ENCODE measurements at regions not wholly inside any gene's neighbourhood (a gene's known extent, or its start where the extent isn't known, plus 50 kb on each side); places are given as distances from the start of the nearest gene placed in this dataset.

DNA sequence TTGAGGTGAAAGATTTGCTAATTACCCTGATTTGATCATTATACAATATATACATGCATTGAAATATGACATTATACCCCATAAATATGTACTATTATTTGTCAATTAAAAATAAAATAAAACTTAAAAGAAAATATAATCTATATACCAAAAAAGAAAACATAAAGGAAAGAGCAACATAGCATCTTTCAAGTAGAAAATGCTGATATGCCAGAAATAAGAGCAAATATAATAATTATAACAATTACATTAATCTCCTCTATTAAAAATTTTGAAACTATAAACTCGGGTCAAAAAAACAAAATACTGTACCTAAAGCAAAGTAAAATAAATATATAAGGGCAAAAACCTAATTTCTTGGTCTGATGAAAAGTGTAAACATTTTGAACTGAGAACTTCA is 209.3 kb upstream of the PDE1C start:
- TF ChIP-seq, protein P1, sequence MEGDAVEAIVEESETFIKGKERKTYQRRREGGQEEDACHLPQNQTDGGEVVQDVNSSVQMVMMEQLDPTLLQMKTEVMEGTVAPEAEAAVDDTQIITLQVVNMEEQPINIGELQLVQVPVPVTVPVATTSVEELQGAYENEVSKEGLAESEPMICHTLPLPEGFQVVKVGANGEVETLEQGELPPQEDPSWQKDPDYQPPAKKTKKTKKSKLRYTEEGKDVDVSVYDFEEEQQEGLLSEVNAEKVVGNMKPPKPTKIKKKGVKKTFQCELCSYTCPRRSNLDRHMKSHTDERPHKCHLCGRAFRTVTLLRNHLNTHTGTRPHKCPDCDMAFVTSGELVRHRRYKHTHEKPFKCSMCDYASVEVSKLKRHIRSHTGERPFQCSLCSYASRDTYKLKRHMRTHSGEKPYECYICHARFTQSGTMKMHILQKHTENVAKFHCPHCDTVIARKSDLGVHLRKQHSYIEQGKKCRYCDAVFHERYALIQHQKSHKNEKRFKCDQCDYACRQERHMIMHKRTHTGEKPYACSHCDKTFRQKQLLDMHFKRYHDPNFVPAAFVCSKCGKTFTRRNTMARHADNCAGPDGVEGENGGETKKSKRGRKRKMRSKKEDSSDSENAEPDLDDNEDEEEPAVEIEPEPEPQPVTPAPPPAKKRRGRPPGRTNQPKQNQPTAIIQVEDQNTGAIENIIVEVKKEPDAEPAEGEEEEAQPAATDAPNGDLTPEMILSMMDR (IDR thresholded peaks at IDR 0.05; ENCODE audit: borderline replicate concordance, extremely low read depth, low read length, poor library complexity, severe bottlenecking), result no peak
- no peak for TF ChIP-seq EZH2 (IDR thresholded peaks at IDR 0.05; ENCODE audit: borderline replicate concordance, low read depth, low read length, severe bottlenecking)

All from DND-41 (cell line).